ENCODE measurements at regions not wholly inside any gene's neighbourhood (a gene's known extent, or its start where the extent isn't known, plus 50 kb on each side); places are given as distances from the start of the nearest gene placed in this dataset.

DNA sequence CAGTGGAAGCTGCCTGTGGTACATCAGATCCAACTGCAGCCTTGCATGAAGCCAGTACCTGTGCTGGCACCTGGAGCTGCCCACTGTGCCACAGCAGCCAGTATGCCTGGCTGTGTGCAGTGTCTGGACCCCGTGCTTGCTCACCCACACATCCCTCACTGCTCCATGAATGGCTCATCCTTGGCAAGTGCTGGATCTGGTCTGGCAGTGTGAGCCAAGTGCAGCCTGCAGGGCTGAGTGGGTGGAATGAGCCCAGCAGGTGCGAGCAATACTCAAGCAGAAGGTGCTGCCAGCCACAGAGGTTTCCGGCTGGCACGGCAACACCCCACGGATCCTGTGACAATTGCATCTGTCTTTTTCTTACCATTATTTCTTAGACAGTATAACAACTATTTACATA lies 488.2 kb upstream of the ROBO2 start:
- no peak for DNase-seq

DNA sequence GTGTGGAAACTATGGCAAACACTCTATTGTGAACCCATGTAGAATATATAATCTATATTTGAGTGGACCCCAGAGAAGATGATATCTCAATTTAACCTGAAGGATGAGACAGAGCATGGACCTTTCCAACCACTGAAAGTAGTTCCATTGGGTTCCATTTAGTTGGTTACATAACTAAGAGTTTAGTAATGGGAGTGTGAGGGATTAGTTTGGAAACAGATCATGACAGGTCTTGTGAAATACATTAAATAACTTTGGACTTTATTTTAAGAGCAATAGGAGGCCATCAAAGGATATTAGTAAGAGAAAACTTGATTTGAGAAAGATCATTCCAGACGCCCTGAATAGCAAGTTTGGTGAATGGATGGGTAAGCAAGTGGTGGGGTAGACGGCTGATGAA lies 487.2 kb upstream of the ROBO2 start:
- DNase-seq: no peak

DNA sequence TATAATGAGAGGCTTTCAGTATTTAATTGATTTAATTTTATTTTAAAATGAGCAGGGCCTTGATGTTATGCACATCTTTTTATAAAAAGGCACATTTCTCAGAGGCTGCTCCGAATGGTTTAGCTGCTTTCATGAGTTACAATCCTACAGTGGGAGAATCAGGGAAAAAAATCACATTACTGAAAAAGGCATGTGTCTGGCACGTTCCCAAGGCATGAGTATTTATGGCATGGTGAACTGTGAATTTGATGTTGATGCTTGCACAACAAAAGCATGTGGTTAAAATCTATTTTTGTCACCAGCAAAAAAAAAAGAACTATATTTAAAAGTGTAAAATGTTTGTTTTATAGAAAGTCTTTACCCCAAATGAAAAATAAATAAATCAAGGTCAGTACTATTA lies 485.2 kb upstream of the ROBO2 start:
- no peak for DNase-seq

DNA sequence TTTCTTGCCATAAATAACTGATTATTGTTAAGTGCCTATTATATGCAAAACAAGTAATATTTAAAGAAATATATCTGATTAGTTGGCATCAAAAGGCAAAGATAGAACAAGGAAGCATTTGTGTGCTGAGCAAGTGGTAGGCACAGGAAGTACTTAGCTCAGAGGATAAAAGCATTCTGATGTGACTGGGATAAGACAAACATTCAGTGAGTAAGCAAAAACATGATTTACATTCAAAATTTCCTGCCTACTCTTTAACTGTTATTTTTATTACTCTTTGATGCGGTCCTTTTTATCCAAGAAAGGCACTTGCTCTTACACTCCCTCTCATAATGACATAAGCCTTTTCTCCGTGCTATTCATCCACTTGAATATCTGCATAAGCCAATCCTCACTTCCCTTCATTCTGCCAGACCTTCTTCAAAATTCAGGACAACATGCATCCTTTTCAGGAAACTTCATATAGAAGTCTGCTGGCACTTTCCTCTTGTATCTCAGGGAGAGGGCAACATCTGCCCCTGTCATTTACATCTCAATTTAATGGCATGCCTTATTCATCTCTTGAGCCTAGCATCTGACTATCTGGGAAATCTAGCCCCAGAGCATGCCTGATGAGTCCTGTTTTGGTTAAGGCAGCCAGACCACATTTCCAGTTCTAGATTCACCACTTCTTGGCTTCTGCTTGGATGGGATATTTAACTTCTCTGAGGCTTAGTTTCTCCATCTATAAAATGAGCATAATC lies 478.2 kb upstream of the ROBO2 start:
- DNase-seq: no peak

DNA sequence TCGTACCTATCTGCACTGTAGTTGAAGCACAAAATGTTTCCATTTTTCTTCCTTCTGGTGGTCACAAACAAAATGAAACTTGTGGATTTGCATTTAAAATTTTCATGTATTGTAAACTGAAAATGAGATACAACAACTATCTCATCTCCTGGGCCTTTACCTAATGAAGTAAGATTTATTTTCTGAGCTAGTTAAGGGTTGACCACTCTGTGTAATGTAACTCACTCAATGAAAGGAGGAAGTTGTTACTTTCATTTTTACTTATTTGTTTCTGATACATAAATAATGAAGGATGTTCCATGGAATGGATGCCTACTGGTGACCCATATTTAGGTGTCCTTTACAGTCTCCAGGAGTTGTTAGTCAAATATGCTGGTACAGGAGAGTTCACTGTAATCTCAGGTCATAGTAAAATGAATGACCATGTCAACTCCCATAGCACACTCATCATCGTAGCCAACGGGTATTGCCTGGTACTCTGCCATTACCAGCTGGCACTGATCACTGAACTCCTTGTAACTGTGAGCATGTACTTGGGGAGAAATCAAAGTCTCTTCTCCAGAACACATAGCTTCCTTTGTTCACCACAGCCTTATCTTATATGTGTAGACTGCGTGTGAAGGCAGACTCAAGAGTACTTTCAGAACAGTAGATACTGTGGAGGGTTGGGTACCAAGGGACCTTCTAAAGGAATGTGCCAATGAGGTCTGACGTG lies 474.2 kb upstream of the ROBO2 start:
- no peak for DNase-seq

DNA sequence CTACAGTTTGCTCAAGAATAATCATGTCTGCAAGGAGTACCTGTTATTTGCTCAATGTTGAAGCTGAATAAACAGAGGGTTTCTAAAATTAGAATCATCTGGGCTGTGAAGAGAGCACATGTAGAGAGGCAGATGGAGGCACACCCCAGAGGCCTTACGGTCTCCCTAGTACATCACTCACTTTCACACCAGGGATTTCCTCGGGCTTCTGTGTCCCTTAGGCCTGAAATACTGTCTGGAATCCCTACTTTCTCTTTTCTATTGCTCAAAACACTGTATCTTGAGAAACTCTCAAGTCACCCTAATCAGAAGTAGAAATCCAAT lies 473.7 kb upstream of the ROBO2 start:
- DNase-seq: no peak

DNA sequence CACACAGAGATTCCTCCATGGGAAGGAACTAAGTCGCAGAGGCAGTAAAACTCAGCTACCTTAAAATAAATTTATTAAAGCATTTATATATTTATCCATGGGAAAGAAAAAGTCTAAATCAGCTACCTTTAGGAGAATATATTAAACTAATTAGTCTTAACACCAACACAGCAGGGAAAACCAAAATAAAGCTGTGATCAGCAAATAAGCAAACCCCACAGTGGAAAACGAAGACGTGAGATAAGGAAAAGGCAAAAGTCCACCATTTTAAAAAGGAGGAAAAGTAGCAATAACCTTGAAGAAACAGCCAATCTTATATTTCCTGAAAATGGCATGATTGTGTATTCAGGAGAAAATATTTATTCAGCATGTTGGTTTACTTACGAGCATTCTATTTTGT lies 473.0 kb upstream of the ROBO2 start:
- DNase-seq: no peak

DNA sequence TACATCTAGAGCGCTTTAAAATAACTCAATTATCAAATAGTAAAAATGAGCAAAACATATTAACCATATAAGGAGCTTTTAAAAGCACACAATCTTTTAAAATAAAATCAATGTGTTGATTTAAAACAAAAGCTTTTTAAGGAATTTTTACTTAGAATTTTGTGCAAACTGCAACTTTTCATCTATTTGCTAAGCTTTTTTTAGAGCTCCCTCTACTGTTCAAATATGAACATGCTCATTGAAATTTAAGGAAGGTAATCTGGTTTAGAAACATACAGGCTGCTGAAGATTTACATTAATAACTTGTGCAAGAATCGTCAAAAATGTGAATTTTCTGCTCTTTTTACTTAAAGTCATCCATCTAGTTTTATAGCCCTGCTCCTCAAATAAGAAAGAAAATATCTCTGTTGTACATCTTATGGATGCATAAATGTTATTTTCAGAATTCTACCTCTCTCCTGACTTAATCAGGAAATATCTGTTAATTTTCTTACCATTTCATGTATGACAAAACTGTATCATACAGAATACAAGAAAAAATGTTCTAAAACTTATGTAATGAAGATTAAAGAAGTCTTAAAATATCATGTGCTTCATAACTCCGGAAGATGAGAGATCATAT lies 469.4 kb upstream of the ROBO2 start:
- no peak for DNase-seq

DNA sequence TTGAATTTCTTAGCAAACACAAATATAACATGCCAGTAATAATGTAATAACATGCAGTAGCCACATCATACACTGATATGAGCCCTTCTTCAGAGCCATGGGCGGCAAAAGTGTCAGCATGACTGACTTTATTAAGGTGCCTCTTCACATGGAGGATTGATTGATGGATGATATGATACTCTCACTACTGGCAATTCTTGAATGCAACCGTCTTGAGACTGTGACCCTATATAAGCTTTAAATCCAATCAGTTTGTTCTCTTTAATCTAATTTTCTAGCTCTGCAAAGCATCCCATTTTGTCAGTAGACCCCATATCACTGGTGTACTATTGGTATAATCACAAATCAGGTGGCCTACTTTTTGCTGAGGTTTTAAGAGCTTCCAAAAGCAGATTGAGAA lies 463.7 kb upstream of the ROBO2 start:
- DNase-seq: no peak

DNA sequence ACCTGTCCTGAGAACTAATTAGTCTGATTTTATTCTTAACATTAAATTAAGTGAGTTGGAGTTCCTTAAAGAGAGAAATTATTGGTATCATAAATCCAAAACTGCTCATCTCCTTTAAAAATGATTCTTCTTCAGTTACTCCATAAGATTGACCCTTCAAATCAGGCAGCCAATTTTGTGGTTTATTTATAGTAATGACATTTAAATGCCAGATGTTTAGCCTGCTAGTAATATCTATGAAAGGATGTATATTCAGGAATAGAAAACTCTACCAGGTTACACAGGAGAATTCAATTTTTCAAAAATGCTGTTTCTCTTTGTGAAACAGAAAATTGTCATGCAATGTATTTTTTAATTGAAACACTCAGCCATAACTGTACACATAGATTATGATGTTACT lies 457.8 kb upstream of the ROBO2 start:
- DNase-seq: no peak

DNA sequence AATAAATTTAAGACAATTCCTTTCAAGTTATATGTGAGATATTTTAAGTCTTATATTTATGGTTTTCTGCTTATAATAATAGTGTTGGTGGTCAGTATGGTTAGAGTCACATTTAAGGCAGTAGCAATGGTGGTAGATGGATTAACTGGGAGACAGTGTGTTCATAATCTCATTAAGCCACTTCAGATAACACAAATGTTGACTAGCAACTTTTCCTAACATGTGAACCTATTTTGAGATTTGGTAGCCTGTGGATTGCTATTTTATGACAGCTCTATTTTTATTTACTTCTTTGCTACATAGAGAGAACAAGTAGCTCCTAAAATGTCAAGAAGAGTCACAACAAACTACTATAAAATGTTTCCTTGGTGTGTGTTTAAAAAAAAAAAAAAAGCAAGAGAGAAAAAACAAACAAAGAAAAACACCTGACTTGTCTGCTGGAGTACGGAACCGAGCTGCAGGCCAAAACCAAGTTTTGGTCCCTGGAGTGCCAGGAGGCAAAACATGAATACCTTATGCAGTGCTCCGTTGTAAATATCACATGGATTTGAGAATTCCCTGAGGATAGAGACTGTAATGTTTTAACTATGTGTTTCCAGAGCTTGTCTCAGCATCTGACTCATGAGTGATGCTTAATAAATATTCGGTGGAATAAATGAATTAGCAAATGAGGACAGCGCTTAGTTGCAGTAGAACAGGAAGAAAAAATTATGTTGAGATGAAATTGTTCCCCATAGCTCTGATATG lies 457.1 kb upstream of the ROBO2 start:
- no peak for DNase-seq

DNA sequence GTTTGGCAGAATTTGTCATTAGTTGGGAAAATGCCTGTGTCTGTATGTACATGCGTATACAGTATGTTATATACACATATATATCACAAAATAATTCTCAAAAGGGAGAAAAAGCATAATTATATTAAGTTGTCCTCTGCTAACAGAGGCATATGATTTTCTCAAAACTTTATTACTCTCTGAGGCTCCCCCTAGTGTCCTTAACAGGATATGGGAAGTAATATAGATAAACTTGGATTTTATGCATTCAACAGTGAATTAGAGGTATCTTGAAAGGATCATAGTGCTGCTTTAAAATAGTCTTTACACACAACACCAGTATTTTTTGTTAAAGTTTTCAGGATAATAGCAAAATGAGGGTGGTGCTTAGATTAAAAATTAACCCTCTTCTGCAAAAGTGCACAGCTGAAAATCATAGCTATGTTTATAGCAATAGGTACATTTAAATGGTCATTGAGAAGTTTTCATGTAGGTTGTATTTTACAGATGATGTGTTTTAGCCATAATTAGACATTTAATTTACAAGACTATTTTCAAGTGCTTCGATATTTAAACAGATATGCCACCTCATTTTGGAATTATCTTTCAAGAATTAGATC lies 454.0 kb upstream of the ROBO2 start:
- DNase-seq: no peak

DNA sequence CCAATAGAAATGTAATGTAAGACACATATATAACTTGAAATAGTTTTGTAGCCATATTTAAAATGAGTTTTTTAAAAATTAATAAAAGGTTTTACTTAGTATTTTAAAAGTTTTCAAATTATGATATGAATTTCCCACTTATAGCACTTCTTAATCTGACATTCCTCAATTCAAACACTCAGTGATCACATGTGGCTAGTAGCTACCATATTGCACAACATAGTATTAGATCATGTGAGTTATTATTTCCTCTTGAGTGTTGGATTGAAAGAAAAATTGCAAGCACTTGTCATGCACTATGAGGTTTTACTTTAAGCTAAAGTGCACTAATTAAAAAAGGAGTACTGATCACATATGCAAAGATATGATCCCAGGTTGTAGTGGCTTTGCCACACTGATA lies 453.4 kb upstream of the ROBO2 start:
- DNase-seq: no peak

DNA sequence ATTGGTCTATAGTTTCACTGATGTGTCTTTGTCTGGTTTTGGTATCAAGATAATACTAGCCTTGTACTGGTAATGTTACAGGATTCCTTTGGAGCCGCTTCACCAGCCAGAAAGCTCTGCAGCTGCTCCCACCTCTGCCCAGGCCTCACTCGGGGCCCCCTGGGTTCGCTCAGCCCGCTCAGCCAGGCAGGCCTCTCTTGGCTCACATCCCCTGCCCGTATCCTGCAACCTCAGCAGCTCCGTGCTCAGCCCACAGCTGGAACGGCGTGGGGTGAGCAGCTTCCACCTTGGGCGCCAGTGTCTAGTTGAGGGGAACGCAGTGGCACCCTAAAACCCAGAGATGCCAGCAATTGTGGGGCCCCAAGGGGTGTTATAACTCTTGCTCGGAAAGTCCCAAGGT lies 429.7 kb upstream of the ROBO2 start:
- no peak for DNase-seq

DNA sequence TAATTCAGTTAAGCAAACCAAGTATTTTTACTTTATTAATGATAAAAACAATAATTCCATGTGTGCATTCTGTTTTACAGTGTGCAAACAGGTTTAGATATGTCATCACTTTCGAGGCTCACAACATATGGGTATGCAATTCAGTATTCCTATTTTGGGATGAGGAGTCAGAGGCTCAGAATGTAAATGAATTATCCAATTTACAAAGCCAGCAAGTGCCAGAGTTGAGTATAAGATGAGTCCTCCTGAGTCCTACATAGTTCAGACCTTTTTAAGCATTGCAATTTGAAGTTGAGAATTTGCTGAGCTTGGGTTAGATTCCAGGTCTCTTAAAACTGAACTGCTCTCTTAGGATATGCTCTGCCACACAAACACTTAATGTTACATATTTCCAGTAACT lies 424.2 kb upstream of the ROBO2 start:
- no peak for DNase-seq

DNA sequence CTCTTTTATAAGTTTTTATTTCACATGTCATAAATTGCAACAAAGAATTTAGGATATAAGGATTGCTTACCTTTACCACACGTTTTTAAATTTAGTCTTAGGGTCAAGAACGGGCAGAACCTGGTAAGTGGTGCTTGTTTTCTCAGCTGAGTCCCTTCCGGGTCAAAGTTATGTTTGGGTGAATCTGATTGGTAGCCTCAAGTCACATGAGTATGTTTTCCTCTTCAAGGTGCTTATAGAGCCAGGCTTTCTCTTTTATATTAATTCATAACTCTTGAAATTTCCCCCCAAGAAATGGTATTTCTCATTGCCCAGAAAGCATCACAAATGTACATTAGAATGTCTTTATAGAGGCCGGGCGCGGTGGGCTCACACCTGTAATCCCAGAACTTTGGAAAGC lies 415.7 kb upstream of the ROBO2 start:
- no peak for DNase-seq

DNA sequence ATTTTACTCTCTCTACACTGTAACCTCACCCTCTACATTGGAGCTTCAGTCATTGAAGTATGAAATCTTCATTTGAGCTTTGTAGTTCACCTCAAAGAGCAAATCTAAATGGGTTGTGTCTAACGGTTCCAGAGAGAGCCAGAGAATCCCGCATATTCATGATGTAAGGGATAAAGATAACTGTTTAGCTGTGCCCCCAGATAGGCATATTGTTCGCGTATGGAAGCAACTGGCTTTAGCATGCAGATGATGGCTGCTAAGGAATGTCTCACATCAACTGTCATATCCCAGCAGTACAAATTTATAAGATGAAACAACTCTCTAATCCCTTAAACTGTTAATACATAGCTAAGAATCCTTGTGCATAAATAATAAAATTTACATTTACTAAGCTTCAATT lies 412.7 kb upstream of the ROBO2 start:
- no peak for DNase-seq

DNA sequence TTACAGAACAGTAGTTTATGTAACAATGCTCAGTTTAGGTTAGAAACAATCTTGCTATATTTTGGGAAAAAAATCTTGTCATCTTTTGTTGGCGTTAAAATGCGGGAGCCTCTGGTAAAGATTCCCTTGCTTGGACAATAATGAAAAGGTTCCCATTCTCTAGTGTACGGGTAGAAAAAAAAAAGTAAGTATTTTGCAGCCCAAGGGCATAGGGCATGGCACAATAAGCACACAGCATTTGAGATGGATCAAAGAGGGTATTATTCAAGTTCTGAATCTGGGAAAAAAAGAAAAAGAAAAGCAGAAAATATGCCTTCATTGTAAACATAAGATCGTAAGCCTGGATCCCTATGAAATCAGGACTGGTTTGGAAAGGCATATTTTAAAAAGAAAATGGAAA lies 408.6 kb upstream of the ROBO2 start:
- no peak for DNase-seq

DNA sequence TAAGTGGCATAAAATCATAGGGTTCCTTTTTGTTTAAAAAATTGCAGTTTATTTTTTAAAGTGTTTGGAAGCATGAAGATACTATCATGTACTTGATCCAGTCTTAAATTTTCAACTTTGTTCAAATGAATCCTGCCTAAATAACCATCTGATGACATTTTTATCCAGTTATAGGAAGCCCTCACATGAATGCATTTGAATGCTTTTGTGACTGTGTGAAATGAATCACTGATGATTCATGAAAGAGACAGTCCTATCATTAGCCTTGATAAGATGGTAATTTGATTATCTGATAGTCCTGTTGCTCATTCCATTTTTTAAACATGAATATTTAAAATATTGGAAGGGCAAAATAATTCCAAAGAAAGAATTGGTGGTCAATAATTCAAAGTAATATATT lies 401.9 kb upstream of the ROBO2 start:
- no peak for DNase-seq

DNA sequence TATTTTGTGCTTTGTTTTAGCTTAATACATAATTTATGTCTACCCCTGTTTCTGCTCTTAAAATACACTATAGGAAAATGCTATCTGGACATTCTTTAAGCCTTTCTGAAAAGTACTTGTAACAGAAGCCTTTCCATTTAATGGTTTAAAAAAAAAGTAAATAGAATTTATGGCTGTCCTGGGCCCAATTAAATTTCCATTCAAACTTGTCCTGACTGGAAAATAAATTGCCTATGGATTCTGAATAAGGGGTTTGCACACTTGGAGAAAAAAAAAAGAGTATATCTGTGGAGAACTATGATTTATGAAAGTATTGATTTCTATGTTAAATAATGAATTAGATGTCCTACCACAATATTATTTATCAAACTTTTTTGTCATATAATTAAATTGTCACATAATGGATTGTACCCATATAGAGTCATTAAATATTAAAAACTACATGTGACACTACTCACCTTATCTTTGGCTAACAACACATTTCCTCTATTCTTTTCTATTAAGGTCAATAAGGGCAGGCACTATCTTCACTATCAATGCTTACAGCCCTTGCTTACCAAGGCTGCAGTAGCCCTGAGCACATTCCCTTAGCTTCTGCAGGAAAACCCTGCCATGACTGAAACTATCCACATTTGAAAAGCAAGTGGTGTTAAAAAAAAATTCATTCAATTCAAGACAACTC lies 396.1 kb upstream of the ROBO2 start:
- no peak for DNase-seq

DNA sequence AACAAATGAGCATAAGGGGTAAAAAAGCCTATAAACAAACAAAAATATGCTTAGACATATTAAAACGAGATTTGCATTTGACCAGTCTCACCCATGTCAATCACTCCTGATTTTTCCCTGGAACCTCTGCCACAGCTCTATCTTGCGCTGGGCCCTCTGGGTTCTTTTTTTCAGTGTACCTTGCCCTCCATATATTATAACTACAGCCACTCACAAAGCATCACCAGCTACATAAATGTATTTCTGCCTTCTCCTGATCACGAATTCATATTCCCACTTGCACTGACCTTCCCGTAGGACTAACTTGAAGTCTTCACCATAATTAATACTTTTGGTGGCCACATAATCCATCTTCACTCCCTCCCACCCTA lies 395.6 kb upstream of the ROBO2 start:
- no peak for DNase-seq

DNA sequence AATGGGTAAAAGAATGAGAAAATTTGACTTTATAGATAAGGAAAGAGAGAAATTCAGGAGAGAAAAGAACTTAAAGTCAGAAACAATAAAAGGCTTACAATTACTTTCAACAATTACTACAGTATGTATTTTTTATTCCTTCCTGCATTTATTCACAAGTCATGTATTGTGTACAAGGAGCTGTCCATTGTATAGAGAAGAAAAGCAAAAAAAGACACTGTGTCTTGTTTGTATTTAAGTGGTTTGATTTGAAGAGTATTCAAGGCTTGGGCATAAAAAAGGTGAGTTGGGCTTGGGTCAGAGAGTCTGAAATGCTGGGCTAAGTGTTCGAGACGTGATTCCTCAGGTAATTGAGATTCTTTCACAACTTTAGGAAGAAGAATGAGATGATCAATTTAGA lies 394.2 kb upstream of the ROBO2 start:
- no peak for DNase-seq

Measured in DMS79 treated with DMSO at 0.1 percent for 48 hours (cell line).